Peyer's patch (tissue), 4 donors: ENCODE measurements at regions not wholly inside any gene's neighbourhood (a gene's known extent, or its start where the extent isn't known, plus 50 kb on each side); places are given as distances from the start of the nearest gene placed in this dataset.

Experiments
- POLR2A ChIP-seq, 2 donors: fragments of 450-650 bp; IDR thresholded peaks; one replicate each; pipeline ENCODE4 v1.5.1; 2017; ENCODE audit warnings: antibody characterized with exemption in 2 of 2, mild to moderate bottlenecking in 2 of 2, moderate library complexity in 2 of 2
- TF ChIP-seq, protein P1 (sequence below), 6 experiments: fragments of 450-650 bp in 4 of 6; fragments of 200-600 bp in 2 of 6; sonication (generic) in 1 of 6; IDR thresholded peaks; one replicate each; pipeline ENCODE4 v1.5.1; 2017 to 2019; ENCODE audit warnings: antibody characterized with exemption in 6 of 6, mild to moderate bottlenecking in 3 of 6, moderate library complexity in 1 of 6

DNA sequence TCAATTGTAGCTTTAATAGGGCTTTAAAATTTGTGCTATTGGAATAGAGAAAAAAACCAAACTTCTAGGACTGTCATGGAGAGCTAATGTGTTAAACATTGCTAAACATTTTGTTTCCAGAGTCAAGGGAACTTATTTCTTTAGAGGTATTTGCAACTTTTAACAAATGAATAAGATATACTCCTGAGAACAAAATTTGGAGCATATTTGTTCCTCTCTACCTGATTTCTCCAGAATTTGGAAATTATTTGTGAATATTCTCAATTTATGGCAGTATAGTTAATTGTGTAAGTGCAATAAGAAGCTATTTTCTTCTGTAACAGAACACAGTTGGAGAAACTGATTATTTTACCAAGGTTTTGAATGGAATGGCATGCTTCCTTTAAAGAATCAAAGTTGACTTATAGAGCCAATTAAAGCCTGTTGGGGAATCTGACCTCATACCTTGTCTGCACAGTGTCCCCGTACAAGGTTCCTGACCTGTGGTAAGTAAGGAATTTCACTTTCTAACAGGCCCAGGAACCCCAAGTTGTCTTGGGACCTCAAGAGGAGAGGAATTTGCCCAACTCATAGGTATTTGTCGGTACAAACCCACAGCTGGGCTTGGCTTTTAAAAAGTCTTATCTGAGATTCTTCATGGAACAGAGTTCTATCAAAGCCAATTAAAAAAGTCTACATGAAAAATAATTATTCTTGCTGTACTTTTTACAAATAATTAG is 72.6 kb upstream of the CSF1 start:
- TF ChIP-seq, protein P1, sequence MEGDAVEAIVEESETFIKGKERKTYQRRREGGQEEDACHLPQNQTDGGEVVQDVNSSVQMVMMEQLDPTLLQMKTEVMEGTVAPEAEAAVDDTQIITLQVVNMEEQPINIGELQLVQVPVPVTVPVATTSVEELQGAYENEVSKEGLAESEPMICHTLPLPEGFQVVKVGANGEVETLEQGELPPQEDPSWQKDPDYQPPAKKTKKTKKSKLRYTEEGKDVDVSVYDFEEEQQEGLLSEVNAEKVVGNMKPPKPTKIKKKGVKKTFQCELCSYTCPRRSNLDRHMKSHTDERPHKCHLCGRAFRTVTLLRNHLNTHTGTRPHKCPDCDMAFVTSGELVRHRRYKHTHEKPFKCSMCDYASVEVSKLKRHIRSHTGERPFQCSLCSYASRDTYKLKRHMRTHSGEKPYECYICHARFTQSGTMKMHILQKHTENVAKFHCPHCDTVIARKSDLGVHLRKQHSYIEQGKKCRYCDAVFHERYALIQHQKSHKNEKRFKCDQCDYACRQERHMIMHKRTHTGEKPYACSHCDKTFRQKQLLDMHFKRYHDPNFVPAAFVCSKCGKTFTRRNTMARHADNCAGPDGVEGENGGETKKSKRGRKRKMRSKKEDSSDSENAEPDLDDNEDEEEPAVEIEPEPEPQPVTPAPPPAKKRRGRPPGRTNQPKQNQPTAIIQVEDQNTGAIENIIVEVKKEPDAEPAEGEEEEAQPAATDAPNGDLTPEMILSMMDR (IDR thresholded peaks at IDR 0.05): no peak
- TF ChIP-seq POLR2A (IDR thresholded peaks at IDR 0.05): no peak
